Body of pancreas (tissue), 4 donors: ENCODE measurements at regions not wholly inside any gene's neighbourhood (a gene's known extent, or its start where the extent isn't known, plus 50 kb on each side); places are given as distances from the start of the nearest gene placed in this dataset.

Source experiments
- CTCF ChIP-seq, 7 experiments: fragments of 450-650 bp in 4 of 7; fragments of 200-600 bp in 3 of 7; sonication (generic) in 3 of 7; IDR thresholded peaks; one replicate each; pipeline ENCODE4 v1.5.1; 2016 to 2019; ENCODE audit warnings: antibody characterized with exemption in 7 of 7
- POLR2A ChIP-seq, 3 donors: fragments of 450-650 bp; IDR thresholded peaks; one replicate each; pipeline ENCODE4 v1.6.1; 2016; ENCODE audit warnings: antibody characterized with exemption in 3 of 3, mild to moderate bottlenecking in 2 of 3

GRCh38 chr13:90027409-90027808 lies 1320.1 kb upstream of the MIR17HG start:
- TF ChIP-seq CTCF (IDR thresholded peaks at IDR 0.05) (no peak), POLR2A (IDR thresholded peaks at IDR 0.05) (no peak)
